ENCODE measurements at regions not wholly inside any gene's neighbourhood (a gene's known extent, or its start where the extent isn't known, plus 50 kb on each side); places are given as distances from the start of the nearest gene placed in this dataset.

- Histone ChIP-seq H3K9ac (ENCODE audit: low read length) (no peak overlapping the region), H3K36me3 (ENCODE audit: insufficient read depth, low read length) (no peaks in the 10 kb centered on the region), H3K4me2 (ENCODE audit: low read depth, low read length, poor library complexity, severe bottlenecking) (no peak overlapping the region), H3K4me1 (ENCODE audit: low read length) (no peaks in the 10 kb centered on the region), H3K4me3 (ENCODE audit: low read length) (no peak overlapping the region), H3K27ac (ENCODE audit: low read length) (no peak overlapping the region), H4K20me1 (ENCODE audit: insufficient read depth, low read depth, low read length) (0 out of 2 replicates have a peak, but pooled peaks cover 3% of the 10 kb centered on the region), H3K27me3 (ENCODE audit: low read length) (no peaks in the 10 kb centered on the region), H3K79me2 (ENCODE audit: low read length) (no peaks in the 10 kb centered on the region), H3K9me2 (replicated peaks; ENCODE audit: insufficient read depth, low read length) (no peaks in the 10 kb centered on the region), H3K9me3 (ENCODE audit: low read length) (no peaks in the 10 kb centered on the region), H2AFZ (ENCODE audit: low read length) (no peak overlapping the region)
- DNase-seq: no peak
These were observed 141.0 kb downstream of the ENGASE start for GRCh38 chr17:79215631-79216030.

- Histone ChIP-seq H3K27me3 (ENCODE audit: low read length) (no peaks in the 10 kb centered on the region), H3K9me3 (ENCODE audit: low read length) (no peaks in the 10 kb centered on the region), H3K4me1 (ENCODE audit: low read length) (no peaks in the 10 kb centered on the region), H4K20me1 (ENCODE audit: insufficient read depth, low read depth, low read length) (0 out of 2 replicates have a peak, but pooled peaks cover 3% of the 10 kb centered on the region), H3K9ac (ENCODE audit: low read length) (no peak overlapping the region), H3K36me3 (ENCODE audit: insufficient read depth, low read length) (no peaks in the 10 kb centered on the region), H3K27ac (ENCODE audit: low read length) (no peak overlapping the region), H3K9me2 (replicated peaks; ENCODE audit: insufficient read depth, low read length) (no peaks in the 10 kb centered on the region), H3K4me2 (ENCODE audit: low read depth, low read length, poor library complexity, severe bottlenecking) (no peak overlapping the region), H3K79me2 (ENCODE audit: low read length) (no peaks in the 10 kb centered on the region), H2AFZ (ENCODE audit: low read length) (no peak overlapping the region), H3K4me3 (ENCODE audit: low read length) (no peak overlapping the region)
- DNase-seq: no peak
These were observed 140.4 kb downstream of the ENGASE start for GRCh38 chr17:79214940-79215604.

- no peaks in the 10 kb centered on the region for H3K9me3 ChIP-seq (ENCODE audit: low read length)
- H3K4me2 ChIP-seq (ENCODE audit: low read depth, low read length, poor library complexity, severe bottlenecking): no peak overlapping the region
- no peak overlapping the region for H3K4me3 ChIP-seq (ENCODE audit: low read length)
- no peak for DNase-seq
- H4K20me1 ChIP-seq (ENCODE audit: insufficient read depth, low read depth, low read length): 0 out of 2 replicates have a peak, but pooled peaks cover 3% of the 10 kb centered on the region
- no peaks in the 10 kb centered on the region for H3K36me3 ChIP-seq (ENCODE audit: insufficient read depth, low read length)
- no peaks in the 10 kb centered on the region for H3K9me2 ChIP-seq (replicated peaks; ENCODE audit: insufficient read depth, low read length)
- H2AFZ ChIP-seq (ENCODE audit: low read length): no peak overlapping the region
- H3K27me3 ChIP-seq (ENCODE audit: low read length): no peaks in the 10 kb centered on the region
- H3K4me1 ChIP-seq (ENCODE audit: low read length): no peaks in the 10 kb centered on the region
- no peaks in the 10 kb centered on the region for H3K79me2 ChIP-seq (ENCODE audit: low read length)
- no peak overlapping the region for H3K27ac ChIP-seq (ENCODE audit: low read length)
- no peak overlapping the region for H3K9ac ChIP-seq (ENCODE audit: low read length)
These were observed 139.8 kb downstream of the ENGASE start for GRCh38 chr17:79214459-79214858.

- no peak for DNase-seq
- Histone ChIP-seq H4K20me1 (ENCODE audit: insufficient read depth, low read depth, low read length) (0 out of 2 replicates have a peak, but pooled peaks cover 3% of the 10 kb centered on the region), H3K4me3 (ENCODE audit: low read length) (no peak overlapping the region), H3K27me3 (ENCODE audit: low read length) (no peaks in the 10 kb centered on the region), H3K27ac (ENCODE audit: low read length) (no peak overlapping the region), H3K4me1 (ENCODE audit: low read length) (no peaks in the 10 kb centered on the region), H2AFZ (ENCODE audit: low read length) (no peak overlapping the region), H3K79me2 (ENCODE audit: low read length) (no peaks in the 10 kb centered on the region), H3K9ac (ENCODE audit: low read length) (no peak overlapping the region), H3K36me3 (ENCODE audit: insufficient read depth, low read length) (no peaks in the 10 kb centered on the region), H3K9me3 (ENCODE audit: low read length) (no peaks in the 10 kb centered on the region), H3K9me2 (replicated peaks; ENCODE audit: insufficient read depth, low read length) (no peaks in the 10 kb centered on the region), H3K4me2 (ENCODE audit: low read depth, low read length, poor library complexity, severe bottlenecking) (no peak overlapping the region)
These were observed 138.7 kb downstream of the ENGASE start for GRCh38 chr17:79213305-79213704.

GRCh38 chr17:79212149-79213087 lies 137.8 kb downstream of the ENGASE start:
- Histone ChIP-seq H3K27me3 (ENCODE audit: low read length) (no peaks in the 10 kb centered on the region), H3K27ac (ENCODE audit: low read length) (no peak overlapping the region), H3K9ac (ENCODE audit: low read length) (no peak overlapping the region), H3K9me3 (ENCODE audit: low read length) (no peaks in the 10 kb centered on the region), H3K9me2 (replicated peaks; ENCODE audit: insufficient read depth, low read length) (no peaks in the 10 kb centered on the region), H3K4me1 (ENCODE audit: low read length) (no peaks in the 10 kb centered on the region), H3K36me3 (ENCODE audit: insufficient read depth, low read length) (no peaks in the 10 kb centered on the region), H2AFZ (ENCODE audit: low read length) (no peak overlapping the region), H3K4me2 (ENCODE audit: low read depth, low read length, poor library complexity, severe bottlenecking) (no peak overlapping the region), H3K4me3 (ENCODE audit: low read length) (no peak overlapping the region), H3K79me2 (ENCODE audit: low read length) (no peaks in the 10 kb centered on the region), H4K20me1 (ENCODE audit: insufficient read depth, low read depth, low read length) (0 out of 2 replicates have a peak, but pooled peaks cover 3% of the 10 kb centered on the region)
- no peak for DNase-seq

- Histone ChIP-seq H3K27ac (ENCODE audit: low read length) (no peak overlapping the region), H3K9ac (ENCODE audit: low read length) (no peak overlapping the region), H3K9me2 (replicated peaks; ENCODE audit: insufficient read depth, low read length) (no peaks in the 10 kb centered on the region), H3K36me3 (ENCODE audit: insufficient read depth, low read length) (no peaks in the 10 kb centered on the region), H3K4me3 (ENCODE audit: low read length) (no peak overlapping the region), H3K27me3 (ENCODE audit: low read length) (no peaks in the 10 kb centered on the region), H2AFZ (ENCODE audit: low read length) (no peak overlapping the region), H3K4me1 (ENCODE audit: low read length) (no peaks in the 10 kb centered on the region), H4K20me1 (ENCODE audit: insufficient read depth, low read depth, low read length) (0 out of 2 replicates have a peak, but pooled peaks cover 3% of the 10 kb centered on the region), H3K79me2 (ENCODE audit: low read length) (no peaks in the 10 kb centered on the region), H3K9me3 (ENCODE audit: low read length) (no peaks in the 10 kb centered on the region), H3K4me2 (ENCODE audit: low read depth, low read length, poor library complexity, severe bottlenecking) (no peak overlapping the region)
- no peak for DNase-seq
These were observed 136.6 kb downstream of the ENGASE start for GRCh38 chr17:79211061-79211770.

GRCh38 chr17:79210638-79211037 lies 136.0 kb downstream of the ENGASE start:
- H3K36me3 ChIP-seq (ENCODE audit: insufficient read depth, low read length): no peaks in the 10 kb centered on the region
- H3K4me3 ChIP-seq (ENCODE audit: low read length): no peak overlapping the region
- H3K27me3 ChIP-seq (ENCODE audit: low read length): no peaks in the 10 kb centered on the region
- no peak overlapping the region for H2AFZ ChIP-seq (ENCODE audit: low read length)
- H3K27ac ChIP-seq (ENCODE audit: low read length): no peak overlapping the region
- no peak overlapping the region for H3K4me2 ChIP-seq (ENCODE audit: low read depth, low read length, poor library complexity, severe bottlenecking)
- no peaks in the 10 kb centered on the region for H3K9me2 ChIP-seq (replicated peaks; ENCODE audit: insufficient read depth, low read length)
- no peak overlapping the region for H3K9ac ChIP-seq (ENCODE audit: low read length)
- 0 out of 2 replicates have a peak, but pooled peaks cover 3% of the 10 kb centered on the region for H4K20me1 ChIP-seq (ENCODE audit: insufficient read depth, low read depth, low read length)
- DNase-seq: no peak
- no peaks in the 10 kb centered on the region for H3K9me3 ChIP-seq (ENCODE audit: low read length)
- no peaks in the 10 kb centered on the region for H3K79me2 ChIP-seq (ENCODE audit: low read length)
- no peaks in the 10 kb centered on the region for H3K4me1 ChIP-seq (ENCODE audit: low read length)

GRCh38 chr17:79207960-79208359 lies 133.3 kb downstream of the ENGASE start:
- no peak for DNase-seq
- Histone ChIP-seq H3K79me2 (ENCODE audit: low read length) (no peaks in the 10 kb centered on the region), H3K9ac (ENCODE audit: low read length) (no peak overlapping the region), H3K27ac (ENCODE audit: low read length) (no peak overlapping the region), H3K4me3 (ENCODE audit: low read length) (no peak overlapping the region), H3K27me3 (ENCODE audit: low read length) (no peaks in the 10 kb centered on the region), H3K4me2 (ENCODE audit: low read depth, low read length, poor library complexity, severe bottlenecking) (no peak overlapping the region), H3K36me3 (ENCODE audit: insufficient read depth, low read length) (no peaks in the 10 kb centered on the region), H3K9me3 (ENCODE audit: low read length) (no peaks in the 10 kb centered on the region), H2AFZ (ENCODE audit: low read length) (no peak overlapping the region), H4K20me1 (ENCODE audit: insufficient read depth, low read depth, low read length) (0 out of 2 replicates have a peak, but pooled peaks cover 3% of the 10 kb centered on the region), H3K4me1 (ENCODE audit: low read length) (no peaks in the 10 kb centered on the region), H3K9me2 (replicated peaks; ENCODE audit: insufficient read depth, low read length) (no peaks in the 10 kb centered on the region)
